WTC11 (cell line): ENCODE measurements at regions not wholly inside any gene's neighbourhood (a gene's known extent, or its start where the extent isn't known, plus 50 kb on each side); places are given as distances from the start of the nearest gene placed in this dataset.

Experiments
- ATAC-seq: fragments of 200-7000 bp; cut with Tn5 transposase; 2 replicates; pipeline ENCODE4 v1.10.0; 2021; ENCODE audit warnings: mild to moderate bottlenecking, moderate library complexity
- CTCF ChIA-PET: fragments of 300-600 bp; sonication (Branson Sonifier 250); formaldehyde crosslinking; loops from one replicate; lab custom pipeline; 2021; ENCODE audit warnings: antibody characterized with exemption; lab: Charles Lee
- POLR2A ChIA-PET: fragments of 350-600 bp; sonication (Branson Sonifier 250); formaldehyde crosslinking; loops from one replicate; lab custom pipeline; 2021; ENCODE audit warnings: antibody characterized with exemption; lab: Charles Lee
- DNase-seq: peaks from one replicate; pipeline ENCODE4 v3.0.0; 2021; ENCODE audit warnings: low spot score
- H3K27ac Mint-ChIP-seq: 2 replicates; pipeline ENCODE4 v1.8.0; 2021; ENCODE audit warnings: mixed read lengths
- H3K27me3 Mint-ChIP-seq: 2 replicates; pipeline ENCODE4 v1.8.0; 2021; ENCODE audit warnings: low read depth, mild to moderate bottlenecking, moderate library complexity, mixed read lengths
- H3K36me3 Mint-ChIP-seq: 2 replicates; pipeline ENCODE4 v1.8.0; 2021; ENCODE audit warnings: mixed read lengths
- H3K4me1 Mint-ChIP-seq: 2 replicates; pipeline ENCODE4 v1.8.0; 2022; ENCODE audit warnings: mixed read lengths
- H3K4me3 Mint-ChIP-seq: 2 replicates; pipeline ENCODE4 v1.8.0; 2021; ENCODE audit warnings: mild to moderate bottlenecking, moderate library complexity, mixed read lengths
- H3K9me3 Mint-ChIP-seq: 2 replicates; pipeline ENCODE4 v1.8.0; 2021; ENCODE audit warnings: mixed read lengths
- FOXP1 ChIP-seq: sonication (generic); formaldehyde crosslinking; IDR thresholded peaks from 2 replicates; pipeline ENCODE4 v1.8.0; 2022; ENCODE audit warnings: missing genetic modification reagents, mild to moderate bottlenecking, moderate library complexity, borderline replicate concordance
- IRF2 ChIP-seq: sonication (generic); formaldehyde crosslinking; IDR thresholded peaks from 2 replicates; pipeline ENCODE4 v1.8.0; 2022; ENCODE audit warnings: low read depth, missing genetic modification reagents, borderline replicate concordance
- JAZF1 ChIP-seq: fragments of 250-450 bp; sonication (Bioruptor Pico); IDR thresholded peaks from 2 replicates; pipeline ENCODE4 v1.9.0; 2021; ENCODE audit warnings: moderate library complexity, mild to moderate bottlenecking, inconsistent platforms
- JUN ChIP-seq: sonication (generic); formaldehyde crosslinking; IDR thresholded peaks from 2 replicates; pipeline ENCODE4 v1.8.0; 2023; ENCODE audit warnings: mild to moderate bottlenecking, missing genetic modification reagents
- KAT7 ChIP-seq: sonication (generic); formaldehyde crosslinking; IDR thresholded peaks from 2 replicates; pipeline ENCODE4 v1.8.1; 2023; ENCODE audit warnings: missing genetic modification reagents, mild to moderate bottlenecking, borderline replicate concordance
- MXD4 ChIP-seq: fragments of 250-450 bp; sonication (Bioruptor Pico); IDR thresholded peaks from 2 replicates; pipeline ENCODE4 v1.8.0; 2021; ENCODE audit warnings: mild to moderate bottlenecking, moderate library complexity, borderline replicate concordance
- MYBL2 ChIP-seq: sonication (generic); formaldehyde crosslinking; IDR thresholded peaks from 2 replicates; pipeline ENCODE4 v1.8.1; 2023; ENCODE audit warnings: mild to moderate bottlenecking, moderate library complexity, missing genetic modification reagents
- NFATC4 ChIP-seq: fragments of 250-450 bp; sonication (Bioruptor Pico); IDR thresholded peaks from 2 replicates; pipeline ENCODE4 v1.9.0; 2021; ENCODE audit warnings: mild to moderate bottlenecking
- NR1H2 ChIP-seq: sonication (generic); formaldehyde crosslinking; IDR thresholded peaks from 2 replicates; pipeline ENCODE4 v1.9.0; 2021; ENCODE audit warnings: mild to moderate bottlenecking, moderate library complexity, missing genetic modification reagents
- NR3C1 ChIP-seq: sonication (generic); formaldehyde crosslinking; conservative IDR thresholded peaks from 2 replicates; pipeline ENCODE4 v1.8.1; 2023; ENCODE audit warnings: low read depth, mild to moderate bottlenecking, missing genetic modification reagents
- OVOL2 ChIP-seq: fragments of 250-450 bp; sonication (Bioruptor Pico); IDR thresholded peaks from 2 replicates; pipeline ENCODE4 v1.9.0; 2021; ENCODE audit warnings: mild to moderate bottlenecking, borderline replicate concordance
- PRRX2 ChIP-seq: fragments of 250-450 bp; sonication (Bioruptor Pico); IDR thresholded peaks from 2 replicates; pipeline ENCODE4 v1.8.0; 2021; ENCODE audit warnings: mild to moderate bottlenecking
- RELA ChIP-seq: sonication (generic); formaldehyde crosslinking; IDR thresholded peaks from 2 replicates; pipeline ENCODE4 v1.8.1; 2022; ENCODE audit warnings: missing genetic modification reagents, mild to moderate bottlenecking, borderline replicate concordance
- SMAD4 ChIP-seq: sonication (generic); formaldehyde crosslinking; IDR thresholded peaks from 2 replicates; pipeline ENCODE4 v1.8.0; 2022; ENCODE audit warnings: mild to moderate bottlenecking, missing genetic modification reagents
- SP1 ChIP-seq: sonication (generic); formaldehyde crosslinking; conservative IDR thresholded peaks from 2 replicates; pipeline ENCODE4 v1.8.1; 2022; ENCODE audit warnings: missing genetic modification reagents
- TEAD4 ChIP-seq: sonication (generic); formaldehyde crosslinking; IDR thresholded peaks from 2 replicates; pipeline ENCODE4 v1.8.0; 2022; ENCODE audit warnings: mild to moderate bottlenecking, missing genetic modification reagents
- TP53 ChIP-seq: sonication (generic); formaldehyde crosslinking; IDR thresholded peaks from 2 replicates; pipeline ENCODE4 v1.8.1; 2023; ENCODE audit warnings: mild to moderate bottlenecking, missing genetic modification reagents
- ZNF263 ChIP-seq: sonication (generic); formaldehyde crosslinking; IDR thresholded peaks from 2 replicates; pipeline ENCODE4 v1.8.1; 2022; ENCODE audit warnings: low read depth, mild to moderate bottlenecking, moderate library complexity, missing genetic modification reagents
- ZNF671 ChIP-seq: fragments of 250-450 bp; sonication (Bioruptor Pico); IDR thresholded peaks from 2 replicates; pipeline ENCODE4 v1.8.0; 2021; ENCODE audit warnings: mild to moderate bottlenecking
- TF ChIP-seq, protein P1 (sequence below): sonication (generic); formaldehyde crosslinking; IDR thresholded peaks from 2 replicates; pipeline ENCODE4 v1.8.1; 2022; ENCODE audit warnings: missing genetic modification reagents, borderline replicate concordance
- TF ChIP-seq, protein P2 (sequence below): sonication (generic); formaldehyde crosslinking; IDR thresholded peaks from 2 replicates; pipeline ENCODE4 v1.8.1; 2023; ENCODE audit warnings: mild to moderate bottlenecking, moderate library complexity, missing genetic modification reagents
- TF ChIP-seq, protein P3 (sequence below): fragments of 250-450 bp; sonication (Bioruptor Pico); IDR thresholded peaks from 2 replicates; pipeline ENCODE4 v1.8.0; 2021; ENCODE audit warnings: mild to moderate bottlenecking
- TF ChIP-seq, protein P4 (sequence below): fragments of 250-450 bp; sonication (Bioruptor Pico); IDR thresholded peaks from 2 replicates; pipeline ENCODE4 v2.1.2; 2022; ENCODE audit warnings: mild to moderate bottlenecking, moderate library complexity
- TF ChIP-seq, protein P5 (sequence below): sonication (generic); formaldehyde crosslinking; IDR thresholded peaks from 2 replicates; pipeline ENCODE4 v1.8.0; 2023; ENCODE audit warnings: mild to moderate bottlenecking, missing genetic modification reagents
- TF ChIP-seq, protein P6 (sequence below): sonication (generic); formaldehyde crosslinking; IDR thresholded peaks from 2 replicates; pipeline ENCODE4 v1.8.1; 2022; ENCODE audit warnings: mild to moderate bottlenecking, moderate library complexity, missing genetic modification reagents

DNA sequence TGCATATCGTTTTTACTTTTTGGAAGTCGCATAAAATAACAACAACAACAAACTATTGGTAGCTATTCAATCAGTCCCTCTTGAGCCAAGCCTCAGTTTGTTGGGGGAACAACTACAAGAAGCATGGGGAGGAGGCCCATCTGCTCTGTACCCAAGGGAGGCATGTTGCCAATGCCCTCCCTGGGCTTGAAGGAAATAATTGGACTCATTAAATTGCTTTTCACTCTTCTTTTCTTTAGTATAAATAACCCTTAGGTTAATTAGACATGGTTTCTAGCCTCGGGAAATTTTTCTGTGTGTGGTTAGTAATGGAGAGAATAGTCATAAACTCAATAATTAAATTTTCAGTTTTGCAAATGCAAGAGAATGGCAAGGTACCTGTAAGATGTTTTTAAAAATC, 500.7 kb downstream of the TLE4 start:
- Mint-ChIP-seq H3K27ac (no peak overlapping the region), H3K9me3 (no peaks in the 10 kb centered on the region), H3K4me3 (no peak overlapping the region), H3K4me1 (no peaks in the 10 kb centered on the region), H3K36me3 (no peaks in the 10 kb centered on the region), H3K27me3 (no peaks in the 10 kb centered on the region)
- no peak for TF ChIP-seq IRF2 (CRISPR knock-in tag)
- no peak for TF ChIP-seq RELA (CRISPR knock-in tag)
- TF ChIP-seq NR3C1 (CRISPR knock-in tag) = no peak
- TF ChIP-seq JAZF1 = no peak
- no peak for TF ChIP-seq MYBL2 (CRISPR knock-in tag)
- TF ChIP-seq SP1 = no peak
- TF ChIP-seq, protein P1, sequence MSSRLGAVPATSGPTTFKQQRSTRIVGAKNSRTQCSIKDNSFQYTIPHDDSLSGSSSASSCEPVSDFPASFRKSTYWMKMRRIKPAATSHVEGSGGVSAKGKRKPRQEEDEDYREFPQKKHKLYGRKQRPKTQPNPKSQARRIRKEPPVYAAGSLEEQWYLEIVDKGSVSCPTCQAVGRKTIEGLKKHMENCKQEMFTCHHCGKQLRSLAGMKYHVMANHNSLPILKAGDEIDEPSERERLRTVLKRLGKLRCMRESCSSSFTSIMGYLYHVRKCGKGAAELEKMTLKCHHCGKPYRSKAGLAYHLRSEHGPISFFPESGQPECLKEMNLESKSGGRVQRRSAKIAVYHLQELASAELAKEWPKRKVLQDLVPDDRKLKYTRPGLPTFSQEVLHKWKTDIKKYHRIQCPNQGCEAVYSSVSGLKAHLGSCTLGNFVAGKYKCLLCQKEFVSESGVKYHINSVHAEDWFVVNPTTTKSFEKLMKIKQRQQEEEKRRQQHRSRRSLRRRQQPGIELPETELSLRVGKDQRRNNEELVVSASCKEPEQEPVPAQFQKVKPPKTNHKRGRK = no peak
- no peak for TF ChIP-seq ZNF263 (CRISPR knock-in tag)
- no peak for TF ChIP-seq PRRX2 (CRISPR knock-in tag)
- no peak for TF ChIP-seq NFATC4 (CRISPR knock-in tag)
- TF ChIP-seq NR1H2 (CRISPR knock-in tag) = no peak
- TF ChIP-seq KAT7 (CRISPR knock-in tag) = no peak
- TF ChIP-seq, protein P2, sequence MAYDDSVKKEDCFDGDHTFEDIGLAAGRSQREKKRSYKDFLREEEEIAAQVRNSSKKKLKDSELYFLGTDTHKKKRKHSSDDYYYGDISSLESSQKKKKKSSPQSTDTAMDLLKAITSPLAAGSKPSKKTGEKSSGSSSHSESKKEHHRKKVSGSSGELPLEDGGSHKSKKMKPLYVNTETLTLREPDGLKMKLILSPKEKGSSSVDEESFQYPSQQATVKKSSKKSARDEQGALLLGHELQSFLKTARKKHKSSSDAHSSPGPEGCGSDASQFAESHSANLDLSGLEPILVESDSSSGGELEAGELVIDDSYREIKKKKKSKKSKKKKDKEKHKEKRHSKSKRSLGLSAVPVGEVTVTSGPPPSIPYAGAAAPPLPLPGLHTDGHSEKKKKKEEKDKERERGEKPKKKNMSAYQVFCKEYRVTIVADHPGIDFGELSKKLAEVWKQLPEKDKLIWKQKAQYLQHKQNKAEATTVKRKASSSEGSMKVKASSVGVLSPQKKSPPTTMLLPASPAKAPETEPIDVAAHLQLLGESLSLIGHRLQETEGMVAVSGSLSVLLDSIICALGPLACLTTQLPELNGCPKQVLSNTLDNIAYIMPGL (CRISPR knock-in tag) = no peak
- TF ChIP-seq, protein P3, sequence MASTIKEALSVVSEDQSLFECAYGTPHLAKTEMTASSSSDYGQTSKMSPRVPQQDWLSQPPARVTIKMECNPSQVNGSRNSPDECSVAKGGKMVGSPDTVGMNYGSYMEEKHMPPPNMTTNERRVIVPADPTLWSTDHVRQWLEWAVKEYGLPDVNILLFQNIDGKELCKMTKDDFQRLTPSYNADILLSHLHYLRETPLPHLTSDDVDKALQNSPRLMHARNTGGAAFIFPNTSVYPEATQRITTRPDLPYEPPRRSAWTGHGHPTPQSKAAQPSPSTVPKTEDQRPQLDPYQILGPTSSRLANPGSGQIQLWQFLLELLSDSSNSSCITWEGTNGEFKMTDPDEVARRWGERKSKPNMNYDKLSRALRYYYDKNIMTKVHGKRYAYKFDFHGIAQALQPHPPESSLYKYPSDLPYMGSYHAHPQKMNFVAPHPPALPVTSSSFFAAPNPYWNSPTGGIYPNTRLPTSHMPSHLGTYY = no peak
- TF ChIP-seq MXD4 (CRISPR knock-in tag) = no peak
- ChIA-PET CTCF (no interaction called here), POLR2A (no interaction called here)
- DNase-seq = no peak
- no peak for ATAC-seq

DNA sequence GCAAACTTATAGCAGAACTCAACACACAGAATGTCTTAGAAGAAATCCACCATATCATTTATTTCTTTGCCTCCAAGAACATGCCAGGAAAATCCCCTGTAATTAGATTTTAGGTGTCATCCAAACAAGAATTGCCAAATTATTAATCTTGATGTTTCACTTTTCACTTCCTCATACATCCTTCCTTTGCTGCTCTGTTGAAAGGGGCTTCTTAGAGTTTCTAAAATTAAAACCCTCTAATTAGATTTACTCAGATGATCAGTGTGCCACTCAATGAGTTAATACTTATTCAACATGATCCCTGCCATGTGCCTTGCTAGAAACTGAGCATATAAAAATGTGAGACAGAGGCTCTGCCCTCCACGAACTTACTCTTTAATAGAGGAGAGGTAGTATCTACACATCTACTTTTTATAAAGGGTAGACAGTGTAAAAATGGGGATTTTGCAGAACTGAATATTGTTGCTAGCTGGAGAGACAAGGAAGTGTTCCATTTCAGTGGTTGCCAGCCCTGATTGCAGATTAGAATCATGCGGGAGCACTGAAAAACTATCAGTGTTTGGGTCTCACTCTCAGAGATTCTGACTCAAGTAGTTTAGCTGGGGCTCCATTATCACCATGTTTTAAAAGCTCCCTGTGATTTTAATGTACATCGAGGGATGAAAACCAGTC, 498.4 kb downstream of the TLE4 start:
- Mint-ChIP-seq H3K4me3 (no peak overlapping the region), H3K27ac (no peak overlapping the region), H3K27me3 (no peaks in the 10 kb centered on the region), H3K9me3 (no peaks in the 10 kb centered on the region), H3K36me3 (no peaks in the 10 kb centered on the region), H3K4me1 (peaks cover 15% of the 10 kb centered on the region)
- POLR2A ChIA-PET = no interaction called here
- no peak for ATAC-seq
- no peak for DNase-seq
- CTCF ChIA-PET = no interaction called here
- TF ChIP-seq, protein P4, sequence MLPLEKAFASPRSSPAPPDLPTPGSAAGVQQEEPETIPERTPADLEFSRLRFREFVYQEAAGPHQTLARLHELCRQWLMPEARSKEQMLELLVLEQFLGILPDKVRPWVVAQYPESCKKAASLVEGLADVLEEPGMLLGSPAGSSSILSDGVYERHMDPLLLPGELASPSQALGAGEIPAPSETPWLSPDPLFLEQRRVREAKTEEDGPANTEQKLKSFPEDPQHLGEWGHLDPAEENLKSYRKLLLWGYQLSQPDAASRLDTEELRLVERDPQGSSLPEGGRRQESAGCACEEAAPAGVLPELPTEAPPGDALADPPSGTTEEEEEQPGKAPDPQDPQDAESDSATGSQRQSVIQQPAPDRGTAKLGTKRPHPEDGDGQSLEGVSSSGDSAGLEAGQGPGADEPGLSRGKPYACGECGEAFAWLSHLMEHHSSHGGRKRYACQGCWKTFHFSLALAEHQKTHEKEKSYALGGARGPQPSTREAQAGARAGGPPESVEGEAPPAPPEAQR (CRISPR knock-in tag) = no peak
- TF ChIP-seq SMAD4 (CRISPR knock-in tag) = no peak
- no peak for TF ChIP-seq FOXP1
- no peak for TF ChIP-seq JUN
- TF ChIP-seq TEAD4 = no peak
- no peak for TF ChIP-seq ZNF263 (CRISPR knock-in tag)
- TF ChIP-seq NR1H2 (CRISPR knock-in tag) = no peak
- TF ChIP-seq, protein P2 (CRISPR knock-in tag) = no peak
- TF ChIP-seq ZNF671 (CRISPR knock-in tag) = no peak
- TF ChIP-seq MYBL2 (CRISPR knock-in tag) = no peak
- TF ChIP-seq, protein P5, sequence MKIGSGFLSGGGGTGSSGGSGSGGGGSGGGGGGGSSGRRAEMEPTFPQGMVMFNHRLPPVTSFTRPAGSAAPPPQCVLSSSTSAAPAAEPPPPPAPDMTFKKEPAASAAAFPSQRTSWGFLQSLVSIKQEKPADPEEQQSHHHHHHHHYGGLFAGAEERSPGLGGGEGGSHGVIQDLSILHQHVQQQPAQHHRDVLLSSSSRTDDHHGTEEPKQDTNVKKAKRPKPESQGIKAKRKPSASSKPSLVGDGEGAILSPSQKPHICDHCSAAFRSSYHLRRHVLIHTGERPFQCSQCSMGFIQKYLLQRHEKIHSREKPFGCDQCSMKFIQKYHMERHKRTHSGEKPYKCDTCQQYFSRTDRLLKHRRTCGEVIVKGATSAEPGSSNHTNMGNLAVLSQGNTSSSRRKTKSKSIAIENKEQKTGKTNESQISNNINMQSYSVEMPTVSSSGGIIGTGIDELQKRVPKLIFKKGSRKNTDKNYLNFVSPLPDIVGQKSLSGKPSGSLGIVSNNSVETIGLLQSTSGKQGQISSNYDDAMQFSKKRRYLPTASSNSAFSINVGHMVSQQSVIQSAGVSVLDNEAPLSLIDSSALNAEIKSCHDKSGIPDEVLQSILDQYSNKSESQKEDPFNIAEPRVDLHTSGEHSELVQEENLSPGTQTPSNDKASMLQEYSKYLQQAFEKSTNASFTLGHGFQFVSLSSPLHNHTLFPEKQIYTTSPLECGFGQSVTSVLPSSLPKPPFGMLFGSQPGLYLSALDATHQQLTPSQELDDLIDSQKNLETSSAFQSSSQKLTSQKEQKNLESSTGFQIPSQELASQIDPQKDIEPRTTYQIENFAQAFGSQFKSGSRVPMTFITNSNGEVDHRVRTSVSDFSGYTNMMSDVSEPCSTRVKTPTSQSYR (CRISPR knock-in tag) = no peak
- no peak for TF ChIP-seq PRRX2 (CRISPR knock-in tag)
- TF ChIP-seq OVOL2 (CRISPR knock-in tag) = no peak
- no peak for TF ChIP-seq NFATC4 (CRISPR knock-in tag)
- no peak for TF ChIP-seq TP53
- TF ChIP-seq, protein P6, sequence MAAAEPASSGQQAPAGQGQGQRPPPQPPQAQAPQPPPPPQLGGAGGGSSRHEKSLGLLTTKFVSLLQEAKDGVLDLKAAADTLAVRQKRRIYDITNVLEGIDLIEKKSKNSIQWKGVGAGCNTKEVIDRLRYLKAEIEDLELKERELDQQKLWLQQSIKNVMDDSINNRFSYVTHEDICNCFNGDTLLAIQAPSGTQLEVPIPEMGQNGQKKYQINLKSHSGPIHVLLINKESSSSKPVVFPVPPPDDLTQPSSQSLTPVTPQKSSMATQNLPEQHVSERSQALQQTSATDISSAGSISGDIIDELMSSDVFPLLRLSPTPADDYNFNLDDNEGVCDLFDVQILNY (CRISPR knock-in tag) = no peak
